UCSD-AML1 (cell line): ENCODE measurements at regions not wholly inside any gene's neighbourhood (a gene's known extent, or its start where the extent isn't known, plus 50 kb on each side); places are given as distances from the start of the nearest gene placed in this dataset.
"Not testable (repeated sequence)": the region's sequence is repeated elsewhere in the genome, so short reads cannot be mapped to it uniquely, and the experiment has no call there.

Experiments used
- DNase-seq: peaks from one replicate; lab custom pipeline; 2025; ENCODE audit not compliant: unreplicated experiment; lab: John Stamatoyannopoulos, UW

DNA sequence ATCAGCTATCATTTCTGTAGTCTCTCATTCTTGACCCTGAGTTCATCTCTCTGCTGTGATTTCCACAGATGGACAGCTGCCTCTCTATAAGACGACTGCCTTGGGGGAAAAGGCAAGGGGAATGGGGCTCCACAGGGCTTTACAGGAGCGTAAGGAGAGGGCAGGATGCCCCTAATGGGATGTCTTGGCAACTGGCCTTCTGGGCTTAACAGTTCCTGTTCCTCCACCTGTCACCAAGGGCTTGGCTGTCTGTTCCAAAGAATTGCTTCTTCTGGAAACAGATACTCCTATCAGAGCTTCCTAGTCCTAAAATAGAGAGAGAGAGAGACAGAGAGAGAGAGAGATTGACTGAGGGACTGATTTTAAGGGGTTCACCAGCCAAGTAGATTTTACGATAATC, 181.9 kb downstream of the TMEM200A start:
- no peak for DNase-seq

DNA sequence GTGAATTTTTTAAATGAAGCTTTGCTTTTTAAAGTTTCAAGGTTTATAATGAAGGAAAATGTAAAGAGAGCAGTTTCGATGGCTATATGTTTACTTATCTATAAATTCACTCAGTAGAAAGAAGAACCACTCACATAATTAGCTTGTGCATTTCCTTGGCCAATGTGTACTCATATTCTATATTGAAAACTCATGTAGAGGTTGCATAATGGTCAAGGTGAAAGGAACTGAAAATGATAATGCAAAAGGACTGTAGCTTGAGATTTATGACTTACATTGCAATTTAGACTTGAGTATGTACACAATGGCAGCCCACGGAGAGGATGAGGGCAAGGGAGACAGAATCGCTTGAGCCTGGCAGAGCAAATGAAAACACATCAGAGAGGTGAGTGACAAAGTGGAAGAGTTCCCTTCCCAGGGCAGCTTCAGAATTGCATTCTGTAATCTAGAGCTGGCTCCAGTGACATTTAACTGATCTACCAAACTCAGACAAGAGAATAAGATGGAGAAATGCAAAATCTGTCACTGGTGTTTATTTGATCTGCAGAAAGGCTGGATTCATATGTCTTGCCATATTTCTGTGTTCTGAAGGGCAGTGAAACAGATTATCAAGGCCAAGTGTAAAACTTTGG, 191.8 kb downstream of the TMEM200A start:
- DNase-seq: no peak

DNA sequence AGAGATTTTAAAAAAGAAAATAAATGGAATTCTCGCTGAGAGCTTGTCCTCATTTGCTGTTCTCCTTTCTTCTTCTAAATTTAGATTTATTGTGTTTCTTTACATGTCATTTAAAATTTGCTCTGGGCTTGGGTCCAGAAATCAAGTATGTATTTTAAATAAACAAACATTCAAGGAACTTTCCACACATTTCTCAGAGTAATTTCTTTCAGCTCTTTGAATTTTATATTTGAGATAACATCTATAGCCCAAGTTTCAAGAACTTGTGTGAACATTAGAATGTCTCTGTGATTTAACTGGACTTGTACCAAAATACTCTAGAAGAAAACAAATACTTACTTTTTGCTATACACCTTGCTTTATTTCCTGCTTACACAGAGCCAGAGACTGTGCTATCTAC, 192.3 kb downstream of the TMEM200A start:
- no peak for DNase-seq

DNA sequence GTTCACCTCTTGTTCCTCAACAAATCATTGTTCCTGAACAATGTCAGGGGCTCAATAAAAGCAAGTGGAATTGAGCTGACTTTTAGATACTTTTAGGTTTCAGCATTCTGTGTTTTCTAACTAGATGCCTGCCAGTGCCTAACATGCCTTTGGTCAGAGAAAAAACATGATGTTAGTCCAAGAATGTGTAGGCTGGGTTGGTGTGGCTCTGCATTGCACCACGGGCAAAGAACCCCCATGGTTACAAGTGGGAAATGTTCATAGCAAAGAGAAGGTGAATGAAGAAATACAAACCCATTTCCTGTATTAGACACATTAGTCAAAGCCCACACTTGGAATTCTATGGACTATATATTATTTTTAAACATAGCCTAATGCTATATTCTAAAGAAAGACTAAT, 193.3 kb downstream of the TMEM200A start:
- DNase-seq: no peak

DNA sequence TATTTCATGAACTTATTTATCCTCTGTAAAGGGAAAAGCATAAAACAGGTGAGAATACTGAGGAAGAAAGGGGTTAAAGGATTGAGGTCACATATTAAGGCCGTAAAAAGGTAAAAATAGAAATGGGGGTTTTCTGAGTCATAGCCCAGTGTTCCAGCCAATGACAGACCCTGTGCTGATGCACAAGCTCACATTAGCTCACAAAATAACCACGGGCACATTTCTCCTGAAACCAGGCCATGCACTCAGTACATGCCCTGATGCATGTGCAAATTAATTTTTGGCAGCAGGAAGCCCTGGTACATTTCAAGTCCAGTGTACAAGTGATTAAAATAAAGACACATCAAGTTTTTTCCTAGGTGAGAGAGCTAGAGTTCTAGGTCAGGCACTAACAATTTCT, 194.4 kb downstream of the TMEM200A start:
- DNase-seq: no peak

DNA sequence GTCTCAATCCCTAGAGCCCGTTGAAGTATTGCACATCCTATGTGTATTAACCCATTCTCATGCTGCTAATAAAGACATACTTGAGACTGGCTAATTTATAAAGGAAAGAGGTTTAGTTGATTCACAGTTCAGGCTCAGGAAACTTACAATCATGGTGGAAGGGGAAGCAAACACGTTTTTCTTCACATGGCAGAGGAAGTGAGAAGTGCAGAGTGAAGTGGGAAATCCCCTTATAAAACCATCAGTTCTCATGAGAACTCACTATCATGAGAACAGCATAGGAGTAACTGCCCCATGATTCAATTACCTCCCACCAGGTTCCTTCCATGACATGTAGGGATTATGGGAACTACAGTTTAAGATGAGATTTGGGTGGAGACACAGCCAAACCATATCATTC, 195.3 kb downstream of the TMEM200A start:
- DNase-seq: not testable (repeated sequence)

DNA sequence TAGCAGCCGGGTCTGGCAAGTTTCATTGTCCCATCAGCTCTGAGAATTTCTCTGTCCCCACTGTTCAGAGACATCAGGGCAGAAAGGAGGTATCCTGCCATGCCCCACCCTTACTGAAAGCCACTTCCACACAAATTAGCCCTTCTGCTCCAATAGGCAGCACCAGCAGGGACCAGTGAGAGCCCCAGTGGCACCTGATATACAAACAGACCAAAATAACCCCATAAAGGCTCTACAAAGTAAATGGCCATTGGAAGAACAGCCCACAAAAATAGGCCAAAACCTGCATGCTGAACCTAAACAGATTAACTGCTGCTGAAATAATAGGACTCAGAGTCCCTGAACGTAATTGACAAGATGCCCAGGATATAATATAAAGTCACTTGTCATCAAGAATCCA, 199.9 kb downstream of the TMEM200A start:
- no peak for DNase-seq

DNA sequence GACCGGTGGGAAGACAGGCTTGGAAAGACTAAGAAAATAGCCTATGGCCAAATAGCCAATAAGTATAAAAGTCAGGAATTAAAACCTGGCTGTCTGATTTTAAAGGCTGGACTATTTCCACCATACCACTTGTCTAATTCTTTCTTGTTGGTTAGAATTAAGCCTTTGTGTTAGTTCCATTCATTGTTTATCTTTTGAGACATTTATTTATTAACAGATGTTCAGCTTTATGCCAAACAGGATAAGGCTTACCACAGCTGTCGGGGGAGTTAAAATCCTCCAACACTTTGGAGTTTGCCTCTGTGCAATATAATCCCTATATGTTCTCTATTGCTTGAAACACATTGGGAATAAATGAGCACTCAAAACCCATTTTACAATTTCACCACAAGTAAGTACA, 208.3 kb downstream of the TMEM200A start:
- no peak for DNase-seq

DNA sequence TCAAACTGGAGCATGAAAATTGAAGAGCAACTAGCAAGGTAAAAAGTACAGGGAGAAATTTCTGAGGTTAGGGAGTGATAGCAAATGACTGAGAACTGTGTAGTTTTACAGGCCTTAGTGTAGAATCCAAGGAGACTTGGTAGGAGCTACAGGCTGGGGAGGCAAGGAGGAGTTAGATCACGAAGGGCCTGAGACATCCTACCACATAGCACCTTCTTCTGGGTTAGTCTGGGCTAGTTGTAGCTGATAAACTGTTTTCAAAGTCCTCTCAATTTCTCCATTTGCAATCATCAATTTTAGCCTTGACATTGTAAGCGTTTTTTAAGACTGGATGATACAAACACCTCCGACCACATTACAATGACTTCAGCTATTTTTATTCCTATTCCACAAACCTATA, 209.7 kb downstream of the TMEM200A start:
- DNase-seq: no peak

DNA sequence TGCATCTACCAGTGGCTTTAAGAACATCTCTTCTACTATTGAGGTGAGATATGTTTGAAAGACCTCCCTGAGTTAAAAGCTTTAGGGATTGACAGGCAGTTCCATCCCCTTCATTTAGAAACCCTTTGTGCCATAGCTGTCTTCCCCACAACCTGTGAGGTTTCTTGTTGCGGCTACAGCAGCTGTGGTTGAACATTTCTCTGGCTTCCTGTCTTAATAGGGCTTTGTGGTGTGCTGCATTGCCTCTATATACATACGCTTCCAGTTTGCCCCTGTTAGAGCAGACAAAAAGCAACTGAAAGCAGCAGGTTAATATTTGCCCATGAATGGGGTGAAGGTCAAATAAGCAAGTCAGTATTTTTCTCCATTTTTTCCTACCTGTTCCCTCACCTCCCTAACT, 210.2 kb downstream of the TMEM200A start:
- DNase-seq: peak; percentile 44

DNA sequence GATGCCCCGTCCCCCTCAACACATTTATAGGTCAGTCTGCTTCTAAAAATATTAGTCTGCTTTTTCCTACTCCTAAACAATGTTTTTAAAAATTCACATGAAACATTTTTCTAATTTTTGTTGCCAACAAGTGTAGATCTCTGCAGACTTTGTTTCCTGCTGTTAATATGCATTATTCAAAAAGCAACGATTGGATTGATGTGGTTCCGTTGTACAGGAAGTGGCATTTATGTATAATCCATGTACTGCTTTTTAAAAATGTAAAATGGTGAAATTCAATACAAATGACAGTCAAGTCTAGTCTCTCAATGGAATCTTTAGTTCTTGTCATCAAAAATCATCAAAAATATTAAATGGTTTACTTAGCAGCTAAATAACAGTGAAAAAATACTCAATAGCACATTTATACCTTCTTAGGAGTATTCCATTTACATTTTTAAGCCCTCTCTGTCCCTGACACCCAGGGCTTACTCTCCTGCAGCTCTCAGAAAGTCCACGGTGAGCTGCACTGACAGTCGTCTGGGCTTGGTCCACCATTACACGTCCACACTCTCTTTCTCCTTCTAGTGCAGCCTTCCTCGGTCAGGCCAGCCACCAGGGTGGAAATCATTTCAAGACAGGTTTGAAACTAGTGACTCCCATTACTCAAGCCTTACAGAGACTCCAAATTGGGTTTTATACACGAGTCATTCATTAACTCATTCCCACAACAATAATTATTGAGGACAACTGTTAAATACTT, 211.5 kb downstream of the TMEM200A start:
- no peak for DNase-seq

DNA sequence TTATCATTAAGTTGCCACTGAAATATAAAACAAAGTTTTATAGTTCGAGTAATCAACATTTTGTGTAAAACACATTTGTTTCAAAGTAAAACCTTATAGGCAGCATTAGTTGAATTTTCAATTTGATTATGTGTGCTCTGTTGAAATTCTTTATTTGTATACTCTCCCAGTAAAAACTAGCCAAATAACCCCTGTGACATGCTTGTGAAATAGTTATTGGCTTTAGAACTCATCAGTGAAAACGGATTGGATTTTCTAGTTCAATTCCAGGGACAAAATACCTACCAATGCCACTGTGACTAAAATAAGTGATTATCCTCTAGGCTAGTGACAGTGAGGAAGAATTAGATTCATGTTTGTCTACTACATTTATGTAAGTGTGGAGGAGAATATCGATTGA, 212.9 kb downstream of the TMEM200A start:
- no peak for DNase-seq

DNA sequence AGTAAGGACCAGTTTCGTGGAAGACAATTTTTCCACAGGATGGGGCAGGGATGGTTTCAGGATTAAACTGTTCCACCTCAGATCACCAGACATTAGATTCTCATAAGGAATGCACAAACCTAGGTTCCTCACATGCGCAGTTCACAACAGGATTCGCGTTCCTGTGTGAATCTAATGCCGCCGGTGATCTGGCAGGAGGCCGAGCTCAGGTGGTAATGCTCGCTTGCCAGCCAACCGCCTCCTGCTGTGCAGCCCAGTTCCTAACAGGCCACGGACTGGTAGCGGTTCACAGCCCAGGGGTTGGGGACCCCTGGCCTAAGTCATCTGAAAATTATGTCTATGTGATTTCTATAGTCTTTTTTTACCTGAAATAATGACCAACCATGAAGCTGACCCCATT, 217.5 kb downstream of the TMEM200A start:
- DNase-seq: no peak

DNA sequence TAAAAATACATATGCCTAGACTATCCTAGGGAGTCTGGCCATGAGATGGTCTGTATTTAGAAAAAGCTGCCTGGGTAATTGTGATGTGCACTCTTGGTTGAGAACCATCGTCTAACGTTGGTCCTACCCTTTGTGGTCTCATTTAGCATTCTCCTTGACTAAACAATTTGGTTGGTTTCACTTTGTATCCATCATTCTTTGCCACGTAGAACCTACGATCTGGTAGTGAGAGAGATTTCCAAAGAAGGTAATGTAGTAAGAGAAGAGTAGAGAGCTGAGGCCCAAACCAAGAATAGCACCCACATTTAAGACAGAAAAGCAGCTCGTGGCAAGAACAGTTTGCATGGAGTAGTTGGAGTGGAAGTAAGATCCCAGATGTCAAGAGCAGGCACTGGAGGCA, 219.8 kb downstream of the TMEM200A start:
- DNase-seq: no peak

DNA sequence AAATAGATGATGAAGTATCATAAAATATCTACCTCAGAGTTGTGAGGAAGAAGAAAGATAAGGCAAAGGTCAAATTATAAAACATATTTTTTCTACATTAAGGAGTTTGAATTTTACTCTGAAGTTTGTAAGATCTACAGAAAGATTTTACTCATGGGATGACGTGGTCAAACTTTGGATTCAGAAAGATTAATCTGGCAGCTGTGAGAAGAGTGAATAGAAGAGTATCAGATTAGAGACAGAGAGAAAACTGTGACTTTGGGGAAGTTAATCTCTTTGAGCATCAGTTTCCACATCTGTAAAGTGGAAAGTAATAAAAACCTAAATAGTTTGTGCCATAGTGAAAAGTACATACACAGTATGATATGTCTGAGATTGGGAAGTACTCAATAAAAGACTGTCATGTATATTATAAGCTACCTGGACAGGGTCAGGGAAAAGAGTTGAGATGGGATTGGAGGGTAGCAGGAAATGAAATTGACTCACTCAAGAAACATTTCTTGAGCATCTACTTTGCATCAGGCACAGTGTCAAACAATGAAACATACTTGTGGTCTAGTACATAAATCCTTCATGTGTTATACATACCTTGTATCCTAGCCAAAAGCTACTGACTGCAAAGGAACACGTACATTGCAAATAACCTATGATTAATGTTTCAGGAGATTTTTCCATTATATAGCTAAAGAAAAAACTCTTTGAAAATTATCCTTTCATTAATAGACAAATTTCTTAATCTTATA, 222.1 kb downstream of the TMEM200A start:
- DNase-seq: no peak

DNA sequence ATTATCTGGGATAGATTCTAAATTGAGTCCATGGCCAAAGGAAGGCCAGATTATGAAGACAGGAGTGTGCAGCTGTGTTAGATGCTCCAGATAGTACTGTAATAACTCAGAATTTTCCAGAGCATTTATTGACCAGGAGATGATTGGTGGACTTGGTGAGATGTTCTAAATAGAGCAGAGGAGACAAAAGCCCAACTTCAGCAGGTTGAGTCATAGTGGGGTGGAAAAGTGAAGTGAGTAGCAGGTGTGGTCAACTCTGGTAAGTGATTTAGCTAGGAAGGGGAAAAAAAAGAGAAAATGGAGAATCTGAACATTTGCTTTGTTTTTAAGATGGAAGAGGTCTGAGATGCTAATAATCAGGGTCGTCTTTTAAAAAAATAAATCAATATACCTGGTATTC, 227.4 kb downstream of the TMEM200A start:
- DNase-seq: no peak

DNA sequence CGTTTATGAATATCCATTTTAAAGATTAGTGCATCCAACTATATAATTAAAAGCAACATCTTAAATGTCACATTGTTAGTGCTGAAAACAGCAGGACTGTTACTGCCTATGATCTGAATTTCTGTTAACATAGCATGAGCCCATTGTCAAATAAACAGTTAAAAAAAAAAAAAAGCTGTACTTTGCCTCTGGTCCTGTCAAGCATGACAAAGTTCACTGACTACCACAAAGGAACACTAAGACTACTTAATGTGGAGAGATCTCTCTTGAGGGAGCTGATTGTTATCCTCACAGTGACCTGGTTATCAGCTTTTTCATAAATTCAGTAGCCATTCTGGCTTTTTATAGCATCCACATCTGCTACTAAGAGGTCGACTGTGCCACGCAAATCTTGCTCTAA, 228.1 kb downstream of the TMEM200A start:
- DNase-seq: no peak

DNA sequence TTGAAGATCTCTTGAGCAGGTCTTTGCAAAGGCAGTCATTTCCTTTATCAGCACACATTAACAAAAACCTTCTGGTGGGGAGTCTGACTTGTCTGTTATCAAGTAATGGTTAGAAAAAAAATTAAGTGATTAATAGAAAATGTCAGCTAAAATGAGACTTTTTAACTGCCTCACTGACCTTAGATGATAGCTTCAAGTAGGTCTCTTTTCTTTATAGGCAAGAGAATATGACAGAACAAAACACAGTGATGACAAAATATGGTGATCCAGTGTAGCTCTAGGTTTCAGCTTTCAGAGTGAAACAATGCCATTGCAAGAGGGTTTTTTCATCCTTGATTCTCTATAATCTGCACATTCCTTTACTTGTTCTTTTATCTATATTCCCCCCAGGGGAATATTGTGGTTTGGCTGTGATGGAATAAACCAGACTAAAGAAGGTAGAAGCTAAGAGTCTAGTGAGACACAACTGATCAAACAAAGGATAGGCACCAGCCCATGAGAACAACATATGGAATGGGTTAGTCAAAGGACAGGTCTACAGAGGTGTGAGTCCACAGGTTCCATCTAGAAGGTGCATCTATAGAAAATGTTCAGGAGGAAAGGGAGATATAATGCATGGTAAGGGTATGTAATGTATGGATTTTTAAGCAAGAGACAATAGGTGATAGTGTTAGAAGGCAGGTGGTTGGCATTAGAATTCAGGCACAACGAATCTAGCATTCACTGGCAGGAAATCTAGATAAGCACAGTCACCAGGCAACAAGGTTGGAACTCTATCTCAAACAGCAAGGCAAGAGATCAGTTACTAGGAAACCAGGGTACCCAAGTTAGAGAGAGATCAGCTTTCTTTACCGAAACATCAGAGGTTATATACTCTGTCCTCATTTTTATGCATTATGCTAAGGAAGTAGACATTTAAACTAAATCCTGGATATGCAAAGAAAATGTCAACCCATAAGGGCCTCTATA, 228.9 kb upstream of the SMLR1 start:
- DNase-seq: no peak

DNA sequence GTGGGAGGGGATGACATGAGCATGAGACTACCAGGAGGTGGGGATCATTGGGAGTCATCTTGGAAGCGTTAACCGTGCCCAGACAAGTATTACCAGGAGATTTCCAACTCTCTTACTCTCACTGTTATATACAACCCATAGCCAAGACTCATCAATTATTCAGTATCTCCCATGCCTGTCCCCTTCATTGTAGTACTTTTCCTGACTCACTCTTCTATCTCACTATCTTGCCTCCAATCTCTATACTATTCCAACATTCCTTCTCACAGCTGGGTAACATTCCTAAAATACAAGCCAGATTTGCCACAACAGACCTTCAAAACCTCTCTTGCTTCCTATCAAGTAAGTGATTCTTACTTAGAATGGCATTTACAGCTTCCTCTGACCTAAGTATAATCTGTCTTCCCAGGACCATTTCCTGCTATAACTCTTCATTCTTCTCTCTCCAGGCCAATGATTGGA, 226.3 kb upstream of the SMLR1 start:
- DNase-seq: no peak

DNA sequence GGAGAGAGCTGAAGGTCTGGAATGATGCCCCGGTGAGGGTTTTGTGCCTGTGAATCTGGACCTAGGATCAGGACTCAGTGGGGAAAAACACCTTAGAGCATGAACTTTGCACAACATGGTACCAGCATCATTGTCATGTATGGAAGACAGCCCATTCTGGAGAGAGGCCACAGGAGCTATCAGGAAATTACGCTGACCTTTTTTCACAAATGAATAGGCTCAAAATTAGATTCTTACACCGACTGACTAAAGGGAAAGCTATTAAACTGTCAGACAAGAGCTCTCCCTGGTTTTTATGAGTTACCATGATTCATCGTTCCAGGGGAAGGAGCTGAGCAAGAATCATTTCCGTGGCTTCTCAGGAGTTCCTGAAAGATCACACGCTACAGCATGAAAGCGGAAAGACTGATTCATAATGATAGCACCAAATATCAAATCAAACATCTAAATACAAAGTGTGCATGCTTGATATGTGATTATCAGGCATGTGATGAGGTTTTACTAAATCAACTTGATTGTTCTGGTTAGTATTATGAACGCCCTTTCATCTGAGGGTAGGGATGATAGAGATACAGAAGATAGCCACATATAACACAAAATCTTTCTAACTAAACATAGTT, 224.9 kb upstream of the SMLR1 start:
- DNase-seq: peak; percentile 27

DNA sequence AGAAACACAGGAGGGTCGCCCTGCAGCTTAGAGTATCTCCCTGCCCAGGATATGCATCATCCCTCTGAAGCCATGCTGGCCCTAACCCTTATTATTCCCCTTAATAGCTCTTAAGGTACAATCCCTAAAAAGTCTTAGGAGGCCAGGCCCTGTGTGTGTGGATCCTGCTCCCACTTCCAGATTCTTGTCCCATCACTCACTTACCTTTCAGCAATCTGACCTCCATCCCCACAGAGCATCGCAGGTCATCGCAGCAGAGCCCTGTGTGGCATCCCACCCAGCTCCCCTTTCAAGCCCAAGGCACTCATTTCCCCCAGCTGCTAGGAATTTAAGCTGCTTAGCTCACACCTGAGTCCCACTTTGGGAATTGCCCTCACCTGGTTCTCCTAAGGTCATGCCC, 223.8 kb upstream of the SMLR1 start:
- DNase-seq: no peak
